GM12878 (cell line): ENCODE measurements at regions not wholly inside any gene's neighbourhood (a gene's known extent, or its start where the extent isn't known, plus 50 kb on each side); places are given as distances from the start of the nearest gene placed in this dataset.

Source experiments
- ATAC-seq: fragments of 200-7000 bp; cut with Tn5 transposase; 3 replicates; pipeline ENCODE4 v1.9.1; 2020; ENCODE audit warnings: mild to moderate bottlenecking, moderate library complexity
- BruUV-seq: library from RNA; stranded (reverse); fragments of 400-500 nt; replicated peaks from 2 replicates; lab custom pipeline; 2021; lab: Mats Ljungman, UMichigan
- CTCF ChIA-PET: fragments of 300-600 bp; sonication (Branson Sonifier 250); formaldehyde crosslinking; extraction: SDS; loops from one replicate; lab custom pipeline; 2021; ENCODE audit warnings: inconsistent platforms; lab: Yijun Ruan, JAX
- POLR2A ChIA-PET: fragments of 350-600 bp; formaldehyde crosslinking; extraction: SDS; loops from one replicate; lab custom pipeline; 2021; ENCODE audit warnings: inconsistent platforms; lab: Charles Lee
- RAD21 ChIA-PET: fragments of 300-600 bp; sonication (Branson Sonifier 250); formaldehyde crosslinking; loops from one replicate; lab custom pipeline; 2023; ENCODE audit warnings: antibody characterized with exemption; ENCODE audit not compliant: unreplicated experiment; lab: Charles Lee
- SMC1A ChIA-PET: fragments of 300-600 bp; sonication (Branson Sonifier 250); formaldehyde crosslinking; loops from one replicate; lab custom pipeline; 2023; ENCODE audit not compliant: unreplicated experiment, uncharacterized antibody; lab: Charles Lee
- DNase-seq: peaks from one replicate; pipeline ENCODE4 v3.0.0-alpha.2; 2011; ENCODE audit warnings: low read depth, low spot score
- FAIRE-seq: peaks from 3 replicates; lab custom pipeline; 2011; peaks lifted over from hg19 to GRCh38; lab: Jason Lieb, UNC
- H2AFZ ChIP-seq: 2 replicates; pipeline ENCODE4 v1.6.0; 2011; ENCODE audit warnings: low read depth, low read length, control low read depth; ENCODE audit not compliant: control insufficient read depth
- H3K27ac ChIP-seq: 2 replicates; pipeline ENCODE4 v1.5.1; 2011; ENCODE audit warnings: control low read depth; ENCODE audit not compliant: control insufficient read depth, insufficient read depth
- H3K27me3 ChIP-seq, 2 experiments: replicated peaks in 1 of 2; 2 replicates each; pipeline versions ENCODE4 v1.6.0 to v1.6.1; 2011; ENCODE audit warnings: low read length in 1 of 2; ENCODE audit not compliant: control insufficient read depth in 2 of 2, insufficient read depth in 2 of 2
- H3K36me3 ChIP-seq, 2 experiments: 2 replicates each; pipeline ENCODE4 v1.5.1; 2011; ENCODE audit warnings: low read length in 1 of 2; ENCODE audit not compliant: control insufficient read depth in 2 of 2, insufficient read depth in 2 of 2
- H3K4me1 ChIP-seq: 2 replicates; pipeline ENCODE4 v1.6.1; 2011; ENCODE audit warnings: mild to moderate bottlenecking, low read length, moderate library complexity, mixed read lengths; ENCODE audit not compliant: control insufficient read depth, insufficient read depth
- H3K4me2 ChIP-seq: 2 replicates; pipeline ENCODE4 v1.6.0; 2011; ENCODE audit warnings: control low read depth; ENCODE audit not compliant: control insufficient read depth, insufficient read depth
- H3K4me3 ChIP-seq: fragments of 200-600 bp; sonication (generic); 2 replicates; pipeline ENCODE4 v1.5.1; 2016
- H3K79me2 ChIP-seq: 2 replicates; pipeline ENCODE4 v1.6.0; 2011; ENCODE audit warnings: low read length; ENCODE audit not compliant: control insufficient read depth, insufficient read depth
- H3K9ac ChIP-seq: 2 replicates; pipeline ENCODE4 v1.8.0; 2011; ENCODE audit warnings: low read length, control low read depth, mixed read lengths; ENCODE audit not compliant: control insufficient read depth, insufficient read depth
- H3K9me3 ChIP-seq: replicated peaks from 3 replicates; pipeline ENCODE4 v1.5.1; 2011; ENCODE audit warnings: mild to moderate bottlenecking, low read length; ENCODE audit not compliant: control insufficient read depth, insufficient read depth
- H4K20me1 ChIP-seq: 2 replicates; pipeline ENCODE4 v1.6.0; 2011; ENCODE audit not compliant: control insufficient read depth, insufficient read depth
- BCL11A ChIP-seq: IDR thresholded peaks from 2 replicates; pipeline ENCODE4 v1.6.1; 2011; ENCODE audit warnings: low read depth, low read length
- BCL3 ChIP-seq: IDR thresholded peaks from 2 replicates; pipeline ENCODE4 v1.6.1; 2011; ENCODE audit warnings: borderline replicate concordance, low read depth, mild to moderate bottlenecking, moderate library complexity, low read length; ENCODE audit not compliant: insufficient read depth, poor library complexity, severe bottlenecking
- DPF2 ChIP-seq: fragments of 450-650 bp; IDR thresholded peaks from 2 replicates; pipeline ENCODE4 v1.6.1; 2017; ENCODE audit warnings: mild to moderate bottlenecking
- ELK1 ChIP-seq: IDR thresholded peaks from 2 replicates; pipeline ENCODE4 v1.6.1; 2012; ENCODE audit warnings: low read depth, low read length, improper control_type of control experiment
- HDAC6 ChIP-seq: fragments of 200-600 bp; sonication (generic); IDR thresholded peaks from one replicate; pipeline ENCODE4 v1.8.0; 2017; ENCODE audit warnings: antibody characterized with exemption; ENCODE audit not compliant: unreplicated experiment
- HDGF ChIP-seq: fragments of 450-650 bp; IDR thresholded peaks from 2 replicates; pipeline ENCODE4 v1.6.1; 2016; ENCODE audit warnings: antibody characterized with exemption
- IRF3 ChIP-seq: fragments of 450-650 bp; IDR thresholded peaks from 2 replicates; pipeline ENCODE4 v1.6.1; 2014; ENCODE audit warnings: mild to moderate bottlenecking
- MYB ChIP-seq: fragments of 150-350 bp; IDR thresholded peaks from 2 replicates; pipeline ENCODE4 v1.6.1; 2014; ENCODE audit warnings: mild to moderate bottlenecking, low read depth, low read length, borderline replicate concordance
- MYC ChIP-seq: IDR thresholded peaks from 2 replicates; pipeline ENCODE4 v1.6.1; 2011; ENCODE audit warnings: mild to moderate bottlenecking, low read length, moderate library complexity, inconsistent platforms; ENCODE audit not compliant: insufficient read depth, insufficient replicate concordance, insufficient read length, severe bottlenecking
- PKNOX1 ChIP-seq: fragments of 450-650 bp; IDR thresholded peaks from 2 replicates; pipeline ENCODE4 v1.6.1; 2016; ENCODE audit warnings: mild to moderate bottlenecking
- POLR2AphosphoS5 ChIP-seq: IDR thresholded peaks from 2 replicates; pipeline ENCODE4 v1.6.1; 2011; ENCODE audit warnings: mild to moderate bottlenecking, low read length, inconsistent platforms
- SPI1 ChIP-seq: IDR thresholded peaks from 2 replicates; pipeline ENCODE4 v1.6.1; 2011; ENCODE audit warnings: low read depth, mild to moderate bottlenecking, low read length, moderate library complexity, borderline replicate concordance; ENCODE audit not compliant: insufficient read depth
- SRF ChIP-seq, 2 experiments: IDR thresholded peaks; 2 replicates each; pipeline ENCODE4 v1.6.1; 2011; ENCODE audit warnings: low read depth in 2 of 2, low read length in 2 of 2, mild to moderate bottlenecking in 1 of 2, moderate library complexity in 1 of 2
- TARDBP ChIP-seq: IDR thresholded peaks from 2 replicates; pipeline ENCODE4 v1.6.1; 2016; ENCODE audit warnings: borderline replicate concordance
- TCF7 ChIP-seq: IDR thresholded peaks from 2 replicates; pipeline ENCODE4 v1.6.1; 2014; ENCODE audit warnings: antibody characterized with exemption, borderline replicate concordance
- ZBTB4 ChIP-seq: fragments of 450-650 bp; formaldehyde crosslinking; IDR thresholded peaks from 2 replicates; pipeline ENCODE4 v1.4.0; 2022; ENCODE audit warnings: mild to moderate bottlenecking, moderate library complexity
- in situ Hi-C: fragments of 300-500 bp; cut with MboI; formaldehyde crosslinking; loops from 9 replicates; pipeline ENCODE4 v1.14.3; 2018; ENCODE audit warnings: mixed read lengths
- intact Hi-C: fragments of 100-400 bp; cut with micrococcal nuclease; formaldehyde crosslinking; loops from one replicate; pipeline ENCODE4 v1.14.2; 2022; ENCODE audit not compliant: unreplicated experiment

GRCh38 chr6:50217841-50218240 is 168.1 kb upstream of the DEFB112 start (continued):
- TF ChIP-seq IRF3 (no peak), SRF (IDR thresholded peaks at IDR 0.05; ENCODE audit: low read depth in 2 of 2, low read length in 2 of 2) (no peak), ELK1 (no peak), PKNOX1 (no peak), SPI1 (no peak), BCL3 (no peak)

GRCh38 chr6:50236164-50236563 is 186.4 kb upstream of the DEFB112 start:
- no peaks in the 10 kb centered on the region for H3K9me3 ChIP-seq
- intact Hi-C loops: no loop called here
- H3K27me3 ChIP-seq: no peaks in the 10 kb centered on the region; a peak in 1 of 4 replicates
- no peaks in the 10 kb centered on the region for H3K4me1 ChIP-seq
- H2AFZ ChIP-seq: no peak overlapping the region
- H3K4me2 ChIP-seq: no peak overlapping the region
- ATAC-seq (no peak), FAIRE-seq (no peak), DNase-seq (no peak)
- H3K79me2 ChIP-seq: no peaks in the 10 kb centered on the region
- ChIA-PET POLR2A (no interaction called here), SMC1A (no interaction called here), CTCF (no interaction called here), RAD21 (no interaction called here)
- no peaks in the 10 kb centered on the region for H4K20me1 ChIP-seq
- no peaks in the 10 kb centered on the region for H3K36me3 ChIP-seq
- no peak overlapping the region for H3K9ac ChIP-seq
- BruUV-seq: no TSS peak
- no peak overlapping the region for H3K4me3 ChIP-seq
- no peak overlapping the region for H3K27ac ChIP-seq
- in situ Hi-C loops: no loop called here
- TF ChIP-seq TARDBP: no peak
- no peak for TF ChIP-seq HDAC6
- TF ChIP-seq MYB: no peak
- TF ChIP-seq ZBTB4 (CRISPR knock-in tag): no peak
- no peak for TF ChIP-seq DPF2
- no peak for TF ChIP-seq TCF7
- no peak for TF ChIP-seq BCL11A
- TF ChIP-seq MYC: no peak
- TF ChIP-seq POLR2AphosphoS5: no peak
- no peak for TF ChIP-seq HDGF
